Muscle layer of duodenum (tissue), 2 donors: ENCODE measurements at regions not wholly inside any gene's neighbourhood (a gene's known extent, or its start where the extent isn't known, plus 50 kb on each side); places are given as distances from the start of the nearest gene placed in this dataset.

ENCODE experiments used
- H3K27ac ChIP-seq: one replicate; pipeline ENCODE4 v1.7.0; 2013; ENCODE audit warnings: mild to moderate bottlenecking, low read length
- H3K27me3 ChIP-seq: one replicate; pipeline ENCODE4 v1.7.0; 2013; ENCODE audit warnings: low read depth, mild to moderate bottlenecking, control low read depth, low read length
- H3K36me3 ChIP-seq, 2 donors: one replicate each; pipeline ENCODE4 v1.7.0; 2013; ENCODE audit warnings: low read length in 2 of 2, control low read depth in 1 of 2, mild to moderate bottlenecking in 1 of 2; ENCODE audit not compliant: insufficient read depth in 2 of 2, control insufficient read depth in 1 of 2
- H3K4me1 ChIP-seq, 2 donors: one replicate each; pipeline ENCODE4 v1.7.0; 2013; ENCODE audit warnings: low read length in 2 of 2, mild to moderate bottlenecking in 2 of 2, control low read depth in 1 of 2, moderate library complexity in 1 of 2; ENCODE audit not compliant: insufficient read depth in 2 of 2, control insufficient read depth in 1 of 2
- H3K4me3 ChIP-seq, 2 donors: one replicate each; pipeline ENCODE4 v1.7.0; 2013; ENCODE audit warnings: low read length in 2 of 2, low read depth in 1 of 2, mild to moderate bottlenecking in 1 of 2
- H3K9me3 ChIP-seq, 2 donors: one replicate each; pipeline ENCODE4 v1.7.0; 2013; ENCODE audit warnings: low read length in 2 of 2, control low read depth in 1 of 2, mild to moderate bottlenecking in 1 of 2; ENCODE audit not compliant: control insufficient read depth in 1 of 2
- donor health status: healthy.

DNA sequence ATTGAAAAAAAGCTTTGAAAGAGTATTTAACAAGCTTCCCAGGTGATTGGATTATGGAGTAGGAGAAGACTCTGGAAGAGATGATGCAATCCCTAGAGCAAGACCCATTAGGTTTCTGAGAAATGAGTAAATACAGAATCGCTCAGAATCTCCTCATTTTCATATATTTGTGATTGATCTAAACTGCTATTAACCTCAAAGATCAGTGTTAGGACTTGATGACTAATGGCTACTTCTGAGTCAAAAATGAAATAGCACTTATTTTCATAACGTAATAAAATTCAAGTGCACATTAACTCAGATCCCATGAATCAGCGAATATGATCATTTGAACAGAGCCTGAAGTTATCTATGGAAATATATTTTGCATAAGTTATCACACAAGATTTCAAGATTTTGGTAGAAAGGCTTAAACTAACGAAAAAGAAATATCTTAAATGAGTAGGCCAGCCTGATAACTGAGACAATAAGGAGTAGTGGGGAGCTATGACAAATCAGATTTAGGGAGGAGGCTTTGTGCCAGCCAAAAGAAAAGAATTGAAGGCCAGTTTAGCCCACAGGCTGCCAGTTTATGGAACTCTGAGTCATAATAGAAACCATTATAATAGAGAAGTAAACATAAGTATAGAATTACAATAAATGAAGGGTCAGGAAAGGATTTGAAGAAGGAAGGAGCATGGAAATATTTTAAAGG lies 106.7 kb upstream of the OSMR start:
- Histone ChIP-seq H3K36me3 (no peaks in the 10 kb centered on the region), H3K27ac (no peak overlapping the region), H3K27me3 (no peaks in the 10 kb centered on the region), H3K9me3 (peaks cover 11% of the 10 kb centered on the region in 2 donors), H3K4me1 (no peaks in the 10 kb centered on the region), H3K4me3 (no peak overlapping the region)

DNA sequence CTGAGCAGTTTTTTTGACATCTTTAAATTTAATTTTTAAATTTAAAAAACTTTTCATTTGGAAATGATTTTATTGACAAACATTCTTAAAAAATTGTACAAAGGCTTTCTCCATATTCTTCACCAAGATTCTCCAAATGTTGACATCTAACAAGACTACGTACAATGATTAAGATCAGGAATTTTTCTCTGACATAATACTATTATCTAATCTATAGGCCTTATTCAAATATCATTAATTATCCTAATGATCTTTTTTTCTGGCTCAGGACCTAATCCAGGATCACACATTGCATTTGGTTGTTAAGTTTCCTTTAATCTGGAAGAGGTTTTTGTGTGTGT lies 106.1 kb upstream of the OSMR start:
- Histone ChIP-seq H3K27ac (no peak overlapping the region), H3K4me3 (no peak overlapping the region), H3K9me3 (peaks cover 11% of the 10 kb centered on the region in 2 donors), H3K36me3 (no peaks in the 10 kb centered on the region), H3K4me1 (no peaks in the 10 kb centered on the region), H3K27me3 (no peaks in the 10 kb centered on the region)

DNA sequence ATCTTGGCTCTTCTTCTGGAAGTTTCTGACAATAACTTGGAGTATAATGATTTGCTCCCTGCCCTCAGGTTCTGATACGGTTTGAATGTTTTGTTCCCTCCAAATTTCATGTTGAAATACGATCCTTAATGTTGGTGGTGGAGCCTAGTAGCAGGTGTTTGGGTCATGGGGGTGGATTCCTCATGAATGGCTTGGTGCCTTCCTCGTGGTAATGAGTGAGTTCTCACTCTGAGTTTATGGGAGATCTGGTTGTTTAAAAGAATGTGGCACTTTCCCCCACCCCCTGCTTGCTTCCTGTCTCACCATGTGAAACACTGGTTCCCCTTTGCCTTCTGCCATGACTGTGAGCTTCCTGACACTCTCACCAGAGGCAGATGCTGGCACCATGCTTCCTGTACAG lies 103.0 kb upstream of the OSMR start:
- Histone ChIP-seq H3K4me1 (no peaks in the 10 kb centered on the region), H3K27ac (no peak overlapping the region), H3K4me3 (no peak overlapping the region), H3K36me3 (no peaks in the 10 kb centered on the region), H3K27me3 (no peaks in the 10 kb centered on the region), H3K9me3 (peaks cover 11% of the 10 kb centered on the region in 2 donors)

DNA sequence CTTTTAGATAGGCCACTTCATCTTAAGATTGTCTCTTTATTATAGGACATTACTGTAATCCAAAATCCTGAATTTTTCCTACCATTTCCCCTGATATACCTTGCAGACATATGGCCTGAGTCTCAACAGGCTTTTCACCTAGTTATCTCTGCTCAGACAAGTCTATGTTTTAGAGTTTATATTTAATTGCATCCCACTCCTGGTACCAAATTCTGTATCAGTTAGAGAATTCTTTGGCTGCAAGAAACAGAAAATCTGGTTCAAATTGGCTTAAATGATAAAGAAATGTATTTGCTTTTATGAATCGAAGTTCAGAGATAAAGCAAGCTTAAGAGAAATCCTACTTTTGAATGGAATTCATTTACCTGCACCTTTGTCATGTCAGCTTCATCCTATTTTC lies 102.2 kb upstream of the OSMR start:
- H3K27me3 ChIP-seq, result no peaks in the 10 kb centered on the region
- H3K9me3 ChIP-seq, result peaks cover 11% of the 10 kb centered on the region in 2 donors
- no peak overlapping the region for H3K27ac ChIP-seq
- peak overlapping the region in 1 of 2 donors; percentile 7 for H3K4me3 ChIP-seq
- no peaks in the 10 kb centered on the region for H3K36me3 ChIP-seq
- no peaks in the 10 kb centered on the region for H3K4me1 ChIP-seq

DNA sequence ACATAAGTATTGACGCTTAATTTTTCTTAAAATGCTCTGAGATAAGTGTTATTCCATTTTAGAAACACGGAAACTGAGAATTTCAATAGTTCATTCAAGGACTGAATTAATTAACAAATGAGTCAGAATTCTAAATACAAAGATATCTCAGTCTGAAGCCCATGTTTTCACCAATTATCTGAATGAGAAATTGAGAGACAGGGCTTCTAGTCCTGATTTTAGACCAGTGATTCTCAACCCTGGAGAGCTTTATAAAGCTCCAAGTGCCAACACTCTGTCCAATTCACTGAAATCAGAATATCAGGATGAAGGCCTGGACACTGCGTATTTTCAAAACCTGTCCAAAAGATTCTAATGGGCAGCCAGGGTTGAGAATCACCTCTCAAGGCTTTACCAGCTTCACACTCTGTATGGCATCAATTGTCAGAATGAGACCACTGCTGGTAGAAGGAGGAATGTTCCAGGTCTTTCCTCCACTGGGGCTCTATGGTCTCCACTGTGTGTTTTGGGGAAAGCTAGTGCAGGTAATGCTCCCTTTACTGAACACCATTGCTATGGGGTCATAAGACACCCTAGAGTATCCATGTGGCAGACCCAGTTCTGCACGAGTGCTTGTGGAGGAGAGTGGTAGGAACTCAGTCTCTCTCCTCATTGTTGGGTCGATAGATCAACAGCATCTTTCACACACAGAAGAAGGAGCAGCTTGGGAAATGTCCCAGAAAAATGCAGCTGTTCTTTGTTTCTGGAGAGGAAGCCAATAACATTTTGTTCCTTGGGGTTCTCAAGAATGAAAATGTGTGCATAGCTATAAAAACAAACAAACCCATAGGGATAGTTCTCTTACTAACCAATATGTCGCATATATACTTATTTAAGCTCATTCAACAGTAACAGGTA lies 99.7 kb upstream of the OSMR start:
- no peaks in the 10 kb centered on the region for H3K4me1 ChIP-seq
- no peak overlapping the region for H3K4me3 ChIP-seq
- H3K9me3 ChIP-seq, result peaks cover 11% of the 10 kb centered on the region in 2 donors
- H3K27ac ChIP-seq, result no peak overlapping the region
- no peaks in the 10 kb centered on the region for H3K27me3 ChIP-seq
- no peaks in the 10 kb centered on the region for H3K36me3 ChIP-seq

DNA sequence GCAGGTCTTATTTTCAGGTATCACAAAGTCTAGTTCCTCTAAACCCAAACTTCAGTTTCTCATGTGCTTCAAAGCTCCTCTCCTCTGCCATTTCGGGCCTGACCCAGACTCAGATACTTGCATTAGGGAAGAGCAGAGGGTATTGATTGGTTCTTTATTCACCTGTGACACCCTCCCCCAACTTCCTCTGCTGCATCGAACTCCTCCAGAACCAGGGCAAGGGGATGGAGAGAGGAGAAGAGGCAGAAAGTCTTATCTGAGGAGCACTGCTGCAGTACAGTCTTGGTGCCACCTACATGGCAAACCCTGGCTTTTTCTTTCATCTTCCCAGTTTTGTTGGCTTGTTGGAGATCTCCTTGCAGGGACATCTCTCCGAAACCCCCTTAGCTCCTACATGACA lies 96.0 kb upstream of the OSMR start:
- Histone ChIP-seq H3K27me3 (no peaks in the 10 kb centered on the region), H3K4me1 (no peaks in the 10 kb centered on the region), H3K36me3 (no peaks in the 10 kb centered on the region), H3K4me3 (no peak overlapping the region), H3K9me3 (no peaks in the 10 kb centered on the region), H3K27ac (no peak overlapping the region)

DNA sequence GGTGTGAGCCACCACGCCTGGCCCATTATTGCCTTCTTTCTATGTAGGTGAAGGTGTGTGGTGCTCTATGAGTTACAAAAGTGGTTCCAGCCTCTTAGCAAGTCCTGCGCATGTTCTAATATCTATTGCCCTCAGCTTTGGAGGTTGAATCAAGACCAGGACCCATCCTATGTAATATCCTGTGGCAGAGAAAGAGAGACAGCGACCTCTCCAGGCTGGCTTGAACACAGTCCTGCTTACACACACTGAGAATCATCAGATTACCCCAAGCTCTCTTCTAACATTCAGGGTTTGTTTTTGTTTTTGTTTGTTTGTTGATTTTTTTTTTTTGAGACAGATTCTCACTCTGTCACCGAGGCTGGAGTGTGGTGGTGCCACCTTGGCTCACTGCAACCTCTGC lies 94.7 kb upstream of the OSMR start:
- H3K4me3 ChIP-seq, result no peak overlapping the region
- no peaks in the 10 kb centered on the region for H3K27me3 ChIP-seq
- no peaks in the 10 kb centered on the region for H3K36me3 ChIP-seq
- no peak overlapping the region for H3K27ac ChIP-seq
- H3K4me1 ChIP-seq, result no peaks in the 10 kb centered on the region
- no peaks in the 10 kb centered on the region for H3K9me3 ChIP-seq

DNA sequence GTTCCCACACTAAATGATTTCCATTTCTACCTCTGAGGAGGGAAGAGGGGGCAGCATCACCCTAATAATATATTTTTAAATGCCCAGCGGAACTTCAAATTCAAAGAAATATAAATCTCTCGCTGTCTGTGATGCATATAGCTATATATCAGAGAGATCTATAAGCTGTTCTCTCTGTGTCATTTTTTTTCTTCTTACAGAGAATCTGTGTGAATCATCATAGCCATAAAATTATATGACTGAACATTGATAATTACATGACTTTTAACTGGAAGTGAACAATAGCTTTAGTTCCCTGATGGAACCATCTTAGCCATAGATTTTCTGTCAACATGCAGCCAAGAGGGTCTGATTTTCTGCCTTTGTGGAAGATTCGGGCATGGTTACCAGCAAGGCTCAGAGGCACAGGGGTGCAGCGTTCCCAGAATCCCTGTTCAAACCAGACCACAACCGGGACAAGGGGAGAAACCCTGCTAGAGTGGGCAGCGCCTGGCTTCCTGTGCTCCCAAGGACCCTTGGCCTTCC lies 93.7 kb upstream of the OSMR start:
- no peak overlapping the region for H3K4me3 ChIP-seq
- H3K36me3 ChIP-seq, result no peaks in the 10 kb centered on the region
- H3K27ac ChIP-seq, result no peak overlapping the region
- no peaks in the 10 kb centered on the region for H3K9me3 ChIP-seq
- H3K27me3 ChIP-seq, result no peaks in the 10 kb centered on the region
- H3K4me1 ChIP-seq, result no peaks in the 10 kb centered on the region

DNA sequence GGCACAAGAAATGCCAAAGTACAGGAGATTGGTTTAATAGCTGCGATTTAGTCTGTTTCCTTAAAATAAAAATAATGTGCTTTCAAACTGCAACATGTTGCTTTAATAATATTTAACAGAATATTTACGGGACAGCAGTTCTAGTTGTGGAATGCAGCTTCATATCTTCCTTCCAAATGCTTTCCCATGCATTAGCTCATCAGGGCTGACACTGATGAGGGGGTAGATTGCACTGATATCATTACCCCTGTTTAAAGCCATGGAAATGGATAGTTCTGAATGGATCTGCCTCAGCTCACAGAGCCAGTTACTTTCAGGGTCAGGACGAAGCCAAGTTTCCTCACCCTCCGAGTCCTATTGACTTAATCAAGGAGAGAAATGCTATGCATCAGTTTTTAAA lies 93.2 kb upstream of the OSMR start:
- Histone ChIP-seq H3K36me3 (no peaks in the 10 kb centered on the region), H3K27ac (no peak overlapping the region), H3K4me1 (no peaks in the 10 kb centered on the region), H3K27me3 (no peaks in the 10 kb centered on the region), H3K9me3 (no peaks in the 10 kb centered on the region), H3K4me3 (no peak overlapping the region)

DNA sequence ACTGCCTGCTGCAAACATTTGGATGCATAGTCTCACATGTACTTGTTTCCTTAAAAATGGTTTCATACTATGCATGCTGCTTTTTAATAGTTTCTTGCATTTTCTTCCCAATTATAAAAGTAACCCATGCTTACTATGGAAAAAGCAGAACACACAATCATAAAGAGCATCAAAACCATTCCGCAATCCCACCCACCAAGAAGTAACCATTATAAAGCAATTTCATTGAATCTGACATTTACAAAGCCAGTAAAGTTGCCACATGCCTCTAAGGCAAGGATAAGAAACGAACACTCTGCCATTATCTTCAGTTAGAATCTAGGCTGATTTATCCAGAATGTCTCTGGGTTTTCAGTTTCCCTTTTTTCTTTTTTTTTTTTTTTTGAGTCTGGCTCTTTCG lies 92.7 kb upstream of the OSMR start:
- Histone ChIP-seq H3K27me3 (no peaks in the 10 kb centered on the region), H3K9me3 (no peaks in the 10 kb centered on the region), H3K4me3 (no peak overlapping the region), H3K4me1 (peaks cover 0 to 2% of the 10 kb centered on the region in 2 donors), H3K27ac (no peak overlapping the region), H3K36me3 (no peaks in the 10 kb centered on the region)

DNA sequence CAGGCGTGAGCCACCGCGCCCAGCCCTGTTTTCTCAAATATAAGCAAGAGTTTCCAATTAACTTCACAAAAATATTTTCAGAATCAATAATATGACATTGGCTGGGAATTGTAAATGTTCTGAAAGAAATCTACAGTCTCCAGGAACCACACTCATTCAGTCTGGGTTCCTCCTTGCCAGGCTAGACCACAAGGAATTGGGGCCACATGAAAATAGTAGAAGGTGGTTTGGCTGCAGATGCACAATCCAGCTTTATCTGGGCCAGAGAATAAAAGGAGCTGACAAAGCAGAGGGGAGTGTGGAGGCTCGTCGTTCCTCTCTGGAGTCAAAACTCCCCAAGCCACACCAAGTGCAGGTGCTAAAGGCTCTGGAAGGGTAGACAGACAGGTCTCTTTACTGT lies 92.0 kb upstream of the OSMR start:
- peaks cover 0 to 8% of the 10 kb centered on the region in 2 donors for H3K4me1 ChIP-seq
- no peaks in the 10 kb centered on the region for H3K27me3 ChIP-seq
- H3K27ac ChIP-seq, result no peak overlapping the region
- no peaks in the 10 kb centered on the region for H3K36me3 ChIP-seq
- no peak overlapping the region for H3K4me3 ChIP-seq
- H3K9me3 ChIP-seq, result no peaks in the 10 kb centered on the region
